ENCODE measurements at regions not wholly inside any gene's neighbourhood (a gene's known extent, or its start where the extent isn't known, plus 50 kb on each side); places are given as distances from the start of the nearest gene placed in this dataset.

GRCh38 chr17:77421630-77421972, 280.8 kb downstream of the SEC14L1 start:
- WGBS (ENCODE audit: insufficient coverage, low coverage, missing lambda C conversion rate) = 95% methylated on average over 13 of the region's 13 CpGs
- H2AFZ ChIP-seq (ENCODE audit: low read depth, low read length) = no peak overlapping the region
- H3K4me1 ChIP-seq (replicated peaks in 1 of 2; ENCODE audit: control insufficient read depth in 2 of 2, insufficient read depth in 2 of 2, low read length in 2 of 2) = peaks cover 40 to 75% of the 10 kb centered on the region in 2 experiments
- peaks cover 13% of the 10 kb centered on the region; the same call in 2 of the 3 replicates for H3K36me3 ChIP-seq (ENCODE audit: control insufficient read depth, insufficient read depth, low read length)
- intact Hi-C loops (cut with micrococcal nuclease) = no loop called here
- ATAC-seq (no peak), DNase-seq (ENCODE audit: extremely low read depth in 1 of 4, low spot score in 3 of 4) (no peak), FAIRE-seq (no peak)
- ChIA-PET CTCF (ENCODE audit: low intra/inter-chr PET ratio) (no interaction called here), POLR2A (interaction anchor here (0.6 to 1.2 kb wide), 3 partner anchors 9 to 1145 kb away, joined by 3 to 4 read pairs (median 4); no protein-coding TSS in a partner anchor)
- H3K9me1 ChIP-seq (ENCODE audit: control insufficient read depth, insufficient read depth, low read length) = peaks cover 10% of the 10 kb centered on the region
- H3K9me3 ChIP-seq (replicated peaks; ENCODE audit: control insufficient read depth, insufficient read depth, low read depth, low read length) = no peaks in the 10 kb centered on the region
- no peak overlapping the region for H3K4me2 ChIP-seq (ENCODE audit: insufficient read depth, low read length)
- no TSS peak for BruUV-seq (replicated peaks)
- H3K27ac ChIP-seq (ENCODE audit: extremely low read depth, low read depth, low read length) = no peak overlapping the region
- peaks cover 37% of the 10 kb centered on the region for H3K79me2 ChIP-seq (ENCODE audit: control insufficient read depth, insufficient read depth, low read length)
- TF ChIP-seq SPI1 (IDR thresholded peaks at IDR 0.05; ENCODE audit: borderline replicate concordance, low read depth, low read length) (no peak), RBFOX2 (IDR thresholded peaks at IDR 0.05; ENCODE audit: low read depth, low read length) (no peak), DDX20 (tag; IDR thresholded peaks at IDR 0.05; ENCODE audit: low read depth) (no peak), NFYB (IDR thresholded peaks at IDR 0.05; ENCODE audit: extremely low read depth, insufficient read length) (no peak), MXI1 (IDR thresholded peaks at IDR 0.05; ENCODE audit: low read depth, low read length) (no peak), ZNF696 (CRISPR knock-in tag; conservative IDR thresholded peaks at IDR 0.05) (no peak), SMAD4 (CRISPR knock-in tag; conservative IDR thresholded peaks at IDR 0.05) (no peak), ZNF436 (CRISPR knock-in tag; IDR thresholded peaks at IDR 0.05) (no peak), ZNF212 (CRISPR knock-in tag; IDR thresholded peaks at IDR 0.05) (no peak), HCFC1 (IDR thresholded peaks at IDR 0.05; ENCODE audit: low read depth, low read length) (no peak), FOSL1 (tag; conservative IDR thresholded peaks at IDR 0.05) (no peak), STAT5B (CRISPR knock-in tag; IDR thresholded peaks at IDR 0.05) (no peak), JUND (IDR thresholded peaks at IDR 0.05; ENCODE audit: borderline replicate concordance, low read depth, low read length) (no peak), JUND (tag; IDR thresholded peaks at IDR 0.05; ENCODE audit: borderline replicate concordance, low read depth, low read length) (no peak), MAFG (tag; conservative IDR thresholded peaks at IDR 0.05) (no peak)
- TF ChIP-seq, protein P1, sequence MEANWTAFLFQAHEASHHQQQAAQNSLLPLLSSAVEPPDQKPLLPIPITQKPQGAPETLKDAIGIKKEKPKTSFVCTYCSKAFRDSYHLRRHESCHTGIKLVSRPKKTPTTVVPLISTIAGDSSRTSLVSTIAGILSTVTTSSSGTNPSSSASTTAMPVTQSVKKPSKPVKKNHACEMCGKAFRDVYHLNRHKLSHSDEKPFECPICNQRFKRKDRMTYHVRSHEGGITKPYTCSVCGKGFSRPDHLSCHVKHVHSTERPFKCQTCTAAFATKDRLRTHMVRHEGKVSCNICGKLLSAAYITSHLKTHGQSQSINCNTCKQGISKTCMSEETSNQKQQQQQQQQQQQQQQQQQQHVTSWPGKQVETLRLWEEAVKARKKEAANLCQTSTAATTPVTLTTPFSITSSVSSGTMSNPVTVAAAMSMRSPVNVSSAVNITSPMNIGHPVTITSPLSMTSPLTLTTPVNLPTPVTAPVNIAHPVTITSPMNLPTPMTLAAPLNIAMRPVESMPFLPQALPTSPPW (CRISPR knock-in tag; IDR thresholded peaks at IDR 0.05) = no peak
- TF ChIP-seq, protein P2, sequence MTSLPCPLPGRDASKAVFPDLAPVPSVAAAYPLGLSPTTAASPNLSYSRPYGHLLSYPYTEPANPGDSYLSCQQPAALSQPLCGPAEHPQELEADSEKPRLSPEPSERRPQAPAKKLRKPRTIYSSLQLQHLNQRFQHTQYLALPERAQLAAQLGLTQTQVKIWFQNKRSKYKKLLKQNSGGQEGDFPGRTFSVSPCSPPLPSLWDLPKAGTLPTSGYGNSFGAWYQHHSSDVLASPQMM (CRISPR knock-in tag; IDR thresholded peaks at IDR 0.05) = no peak
- no peak overlapping the region for H3K4me3 ChIP-seq
- no peaks in the 10 kb centered on the region for H3K27me3 ChIP-seq (ENCODE audit: control insufficient read depth in 2 of 2, insufficient read depth in 2 of 2, low read length in 2 of 2)
- H3K9ac ChIP-seq (ENCODE audit: insufficient read depth in 1 of 2, low read depth in 2 of 2, low read length in 2 of 2) = 0 out of 4 replicates have a peak overlapping the region, but pooled peaks of 1 of the 2 experiments have one; percentile 54
- in situ Hi-C loops (cut with MboI) = no loop called here
- H4K20me1 ChIP-seq (replicated peaks; ENCODE audit: control insufficient read depth, insufficient read depth, low read length) = peaks cover 58% of the 10 kb centered on the region
